Right forelimb (tissue), 1 donor: ENCODE measurements at regions not wholly inside any gene's neighbourhood (a gene's known extent, or its start where the extent isn't known, plus 50 kb on each side); places are given as distances from the start of the nearest gene placed in this dataset.

Experiments used
- DNase-seq: peaks from one replicate; pipeline ENCODE4 v3.0.0-alpha.2; 2018

- no peak for DNase-seq
Observed at GRCh38 chr3:43177085-43177484, 71.2 kb upstream of the POMGNT2 start.

GRCh38 chr3:43176666-43177065 lies 70.8 kb upstream of the POMGNT2 start:
- no peak for DNase-seq

GRCh38 chr3:43175541-43175940 lies 69.7 kb upstream of the POMGNT2 start:
- peak; percentile 17 for DNase-seq

- DNase-seq: no peak
Observed at GRCh38 chr3:43173949-43174348, 68.1 kb upstream of the POMGNT2 start.

- DNase-seq: no peak
Observed at GRCh38 chr3:43171748-43172147, 65.9 kb upstream of the POMGNT2 start.

GRCh38 chr3:43170553-43170952 lies 64.7 kb upstream of the POMGNT2 start:
- DNase-seq: no peak

GRCh38 chr3:43169987-43170386 lies 64.1 kb upstream of the POMGNT2 start:
- DNase-seq: no peak

GRCh38 chr3:43166406-43166805 lies 60.5 kb upstream of the POMGNT2 start:
- no peak for DNase-seq

GRCh38 chr3:43165786-43166185 lies 59.9 kb upstream of the POMGNT2 start:
- no peak for DNase-seq

- no peak for DNase-seq
Observed at GRCh38 chr3:43163895-43164493, 58.1 kb upstream of the POMGNT2 start.

- no peak for DNase-seq
Observed at GRCh38 chr3:43162230-43163084, 56.6 kb upstream of the POMGNT2 start.

- DNase-seq: no peak
Observed at GRCh38 chr3:43161684-43162229, 55.9 kb upstream of the POMGNT2 start.

GRCh38 chr3:43160664-43161063 lies 54.8 kb upstream of the POMGNT2 start:
- DNase-seq: no peak

- no peak for DNase-seq
Observed at GRCh38 chr3:43159876-43160255, 54.0 kb upstream of the POMGNT2 start.

GRCh38 chr3:43159131-43159875 lies 53.4 kb upstream of the POMGNT2 start:
- no peak for DNase-seq

- DNase-seq: no peak
Observed at GRCh38 chr3:43156812-43157455, 51.1 kb upstream of the POMGNT2 start.

GRCh38 chr3:43155464-43156121 lies 49.7 kb upstream of the POMGNT2 start:
- DNase-seq: peak; percentile 73
